KMS-11 (cell line): ENCODE measurements at regions not wholly inside any gene's neighbourhood (a gene's known extent, or its start where the extent isn't known, plus 50 kb on each side); places are given as distances from the start of the nearest gene placed in this dataset.

Source experiments
- H2AFZ ChIP-seq: fragments of 200-600 bp; sonication (generic); 2 replicates; pipeline ENCODE4 v1.6.1; 2016; ENCODE audit warnings: antibody characterized with exemption, mixed run types, low read depth
- H3K27ac ChIP-seq: fragments of 200-600 bp; sonication (generic); 2 replicates; pipeline ENCODE4 v1.6.1; 2016; ENCODE audit warnings: mild to moderate bottlenecking, mixed run types
- H3K27me3 ChIP-seq: fragments of 200-600 bp; sonication (generic); 2 replicates; pipeline ENCODE4 v1.6.1; 2017; ENCODE audit warnings: mild to moderate bottlenecking, low read depth, mixed run types, moderate library complexity; ENCODE audit not compliant: insufficient read depth
- H3K36me3 ChIP-seq: fragments of 200-600 bp; sonication (generic); 2 replicates; pipeline ENCODE4 v1.6.1; 2017; ENCODE audit warnings: mild to moderate bottlenecking, mixed run types; ENCODE audit not compliant: insufficient read depth
- H3K4me1 ChIP-seq: fragments of 200-600 bp; sonication (generic); 2 replicates; pipeline ENCODE4 v1.6.1; 2016; ENCODE audit warnings: mild to moderate bottlenecking, low read depth, mixed run types; ENCODE audit not compliant: poor library complexity, severe bottlenecking
- H3K4me2 ChIP-seq: fragments of 200-600 bp; sonication (generic); 2 replicates; pipeline ENCODE4 v1.7.0; 2016; ENCODE audit warnings: mild to moderate bottlenecking, mixed run types
- H3K4me3 ChIP-seq: fragments of 200-600 bp; sonication (generic); IDR thresholded peaks from 2 replicates; pipeline ENCODE4 v1.6.1; 2017; ENCODE audit warnings: low read depth, low read length, mixed read lengths; ENCODE audit not compliant: insufficient read depth
- H3K79me2 ChIP-seq: fragments of 200-600 bp; sonication (generic); 2 replicates; pipeline ENCODE4 v1.6.1; 2016; ENCODE audit warnings: low read depth, mixed run types; ENCODE audit not compliant: insufficient read depth
- H3K9ac ChIP-seq: fragments of 200-600 bp; sonication (generic); 2 replicates; pipeline ENCODE4 v1.6.1; 2016; ENCODE audit warnings: mild to moderate bottlenecking, mixed run types
- H4K20me1 ChIP-seq: fragments of 200-600 bp; sonication (generic); 2 replicates; pipeline ENCODE4 v1.6.1; 2016; ENCODE audit warnings: mild to moderate bottlenecking, mixed run types; ENCODE audit not compliant: insufficient read depth
- CTCF ChIP-seq: fragments of 200-600 bp; sonication (generic); conservative IDR thresholded peaks from 2 replicates; pipeline ENCODE4 v1.6.1; 2017; ENCODE audit warnings: low read depth, mild to moderate bottlenecking, antibody characterized with exemption, low read length, moderate library complexity, mixed read lengths

- no peaks in the 10 kb centered on the region for H3K27me3 ChIP-seq
- H4K20me1 ChIP-seq, result no peaks in the 10 kb centered on the region
- H3K79me2 ChIP-seq, result no peaks in the 10 kb centered on the region
- H3K4me3 ChIP-seq, result no peak overlapping the region
- TF ChIP-seq CTCF, result no peak
- H2AFZ ChIP-seq, result no peak overlapping the region
- no peak overlapping the region for H3K4me2 ChIP-seq
- no peak overlapping the region for H3K27ac ChIP-seq
- no peak overlapping the region for H3K9ac ChIP-seq
- H3K4me1 ChIP-seq, result no peaks in the 10 kb centered on the region
- no peaks in the 10 kb centered on the region for H3K36me3 ChIP-seq
Measured at GRCh38 chr1:88221411-88221810, 462.7 kb upstream of the PKN2 start.

- Histone ChIP-seq H3K4me1 (no peaks in the 10 kb centered on the region), H3K9ac (no peak overlapping the region), H3K27me3 (no peaks in the 10 kb centered on the region), H3K4me2 (no peak overlapping the region), H2AFZ (no peak overlapping the region), H3K36me3 (no peaks in the 10 kb centered on the region), H3K79me2 (no peaks in the 10 kb centered on the region), H3K27ac (no peak overlapping the region), H3K4me3 (no peak overlapping the region), H4K20me1 (no peaks in the 10 kb centered on the region)
- TF ChIP-seq CTCF, result no peak
Measured at GRCh38 chr1:88224906-88225305, 459.2 kb upstream of the PKN2 start.

GRCh38 chr1:88228114-88228513, 456.0 kb upstream of the PKN2 start:
- Histone ChIP-seq H4K20me1 (no peaks in the 10 kb centered on the region), H2AFZ (no peak overlapping the region)

GRCh38 chr1:88230126-88230525, 453.9 kb upstream of the PKN2 start:
- Histone ChIP-seq H3K4me2 (no peak overlapping the region), H3K9ac (no peak overlapping the region), H2AFZ (no peak overlapping the region), H3K4me3 (no peak overlapping the region), H3K4me1 (no peaks in the 10 kb centered on the region), H4K20me1 (no peaks in the 10 kb centered on the region), H3K36me3 (no peaks in the 10 kb centered on the region), H3K27ac (no peak overlapping the region), H3K27me3 (no peaks in the 10 kb centered on the region), H3K79me2 (no peaks in the 10 kb centered on the region)
- no peak for TF ChIP-seq CTCF

More at GRCh38 chr1:88228114-88228513, 456.0 kb upstream of the PKN2 start:
- no peaks in the 10 kb centered on the region for H3K4me1 ChIP-seq
- no peaks in the 10 kb centered on the region for H3K27me3 ChIP-seq
- no peak overlapping the region for H3K9ac ChIP-seq
- no peak for TF ChIP-seq CTCF
- H3K4me2 ChIP-seq, result no peak overlapping the region
- H3K4me3 ChIP-seq, result no peak overlapping the region
- H3K36me3 ChIP-seq, result no peaks in the 10 kb centered on the region
- H3K79me2 ChIP-seq, result no peaks in the 10 kb centered on the region
- H3K27ac ChIP-seq, result no peak overlapping the region
